ENCODE measurements at regions not wholly inside any gene's neighbourhood (a gene's known extent, or its start where the extent isn't known, plus 50 kb on each side); places are given as distances from the start of the nearest gene placed in this dataset.

GRCh38 chr4:126973201-126973600 lies 659.6 kb upstream of the INTU start:
- ChIA-PET POLR2A (no interaction called here), CTCF (no interaction called here)
- Histone ChIP-seq H3K27me3 (replicated peaks in 2 of 5; ENCODE audit: control insufficient read depth in 4 of 5, insufficient read depth in 5 of 5, low read length in 4 of 5) (no peaks in the 10 kb centered on the region), H3K36me3 (ENCODE audit: control insufficient read depth in 4 of 4, insufficient read depth in 4 of 4, low read length in 3 of 4) (no peaks in the 10 kb centered on the region), H3K4me3 (ENCODE audit: control insufficient read depth in 1 of 7, extremely low read depth in 1 of 7, insufficient read depth in 4 of 7, low read depth in 2 of 7, low read length in 6 of 7) (no peak overlapping the region), H3K9me3 (ENCODE audit: control extremely low read depth in 1 of 5, control insufficient read depth in 4 of 5, insufficient read depth in 2 of 5, low read depth in 1 of 5, low read length in 4 of 5) (peaks cover 0 to 3% (median 0%) of the 10 kb centered on the region in 5 experiments), H3K27ac (ENCODE audit: insufficient read depth in 1 of 2, low read depth in 1 of 2, low read length in 2 of 2, poor library complexity in 1 of 2, severe bottlenecking in 2 of 2) (no peak overlapping the region), H3K4me1 (ENCODE audit: control extremely low read depth in 1 of 4, control insufficient read depth in 4 of 4, insufficient read depth in 4 of 4, low read length in 3 of 4) (no peaks in the 10 kb centered on the region)
- DNase-seq: no peak
- 100% methylated on average over 1 of the region's 1 CpG for WGBS (ENCODE audit: insufficient coverage)

DNA sequence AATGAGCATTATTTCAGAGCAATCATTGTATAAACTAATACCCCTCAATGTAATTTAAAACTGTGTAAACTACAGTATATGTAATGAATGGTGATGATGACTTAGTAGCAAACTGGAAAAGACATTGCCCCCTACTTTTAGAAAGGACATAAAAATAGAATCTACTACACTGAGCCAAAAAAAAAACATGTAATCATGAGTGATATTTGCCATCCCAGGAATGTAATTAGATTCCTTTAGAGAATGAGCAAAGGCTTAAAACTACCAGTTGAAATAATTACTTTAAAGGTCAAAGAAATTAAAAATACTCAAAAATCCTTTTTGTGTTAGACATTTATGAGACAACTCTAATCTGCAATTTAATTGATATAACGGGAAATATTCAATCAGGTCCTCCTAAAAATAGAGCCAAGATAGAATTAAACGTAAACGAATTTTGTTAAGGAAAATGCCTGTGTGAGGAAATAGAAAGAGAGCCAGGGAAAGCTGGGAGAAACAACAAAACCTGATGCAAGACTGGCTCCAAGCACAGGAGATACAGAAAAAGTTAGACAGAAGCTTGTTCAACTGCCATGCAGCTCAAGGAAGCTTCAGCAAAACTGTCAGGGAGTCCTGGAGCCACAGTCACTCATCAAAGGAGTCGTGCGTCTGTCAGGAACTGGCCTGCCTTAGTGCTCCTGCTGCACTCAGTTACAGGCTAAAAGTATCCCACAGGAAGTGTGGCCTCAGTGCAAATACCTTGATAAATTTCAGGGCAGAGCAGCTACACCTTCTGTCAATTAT lies 655.7 kb upstream of the INTU start:
- Histone ChIP-seq H3K36me3 (ENCODE audit: control insufficient read depth in 4 of 4, insufficient read depth in 4 of 4, low read length in 3 of 4) (no peaks in the 10 kb centered on the region), H3K27ac (ENCODE audit: insufficient read depth in 1 of 2, low read depth in 1 of 2, low read length in 2 of 2, poor library complexity in 1 of 2, severe bottlenecking in 2 of 2) (no peak overlapping the region), H3K4me1 (ENCODE audit: control extremely low read depth in 1 of 4, control insufficient read depth in 4 of 4, insufficient read depth in 4 of 4, low read length in 3 of 4) (no peaks in the 10 kb centered on the region), H3K4me3 (ENCODE audit: control insufficient read depth in 1 of 7, extremely low read depth in 1 of 7, insufficient read depth in 4 of 7, low read depth in 2 of 7, low read length in 6 of 7) (no peak overlapping the region), H3K9me3 (ENCODE audit: control extremely low read depth in 1 of 5, control insufficient read depth in 4 of 5, insufficient read depth in 2 of 5, low read depth in 1 of 5, low read length in 4 of 5) (peaks cover 0 to 3% (median 0%) of the 10 kb centered on the region in 5 experiments), H3K27me3 (replicated peaks in 2 of 5; ENCODE audit: control insufficient read depth in 4 of 5, insufficient read depth in 5 of 5, low read length in 4 of 5) (no peaks in the 10 kb centered on the region)
- ChIA-PET CTCF (no interaction called here), POLR2A (no interaction called here)
- no peak for DNase-seq
- 60% methylated on average over 4 of the region's 5 CpGs for WGBS (ENCODE audit: insufficient coverage)

DNA sequence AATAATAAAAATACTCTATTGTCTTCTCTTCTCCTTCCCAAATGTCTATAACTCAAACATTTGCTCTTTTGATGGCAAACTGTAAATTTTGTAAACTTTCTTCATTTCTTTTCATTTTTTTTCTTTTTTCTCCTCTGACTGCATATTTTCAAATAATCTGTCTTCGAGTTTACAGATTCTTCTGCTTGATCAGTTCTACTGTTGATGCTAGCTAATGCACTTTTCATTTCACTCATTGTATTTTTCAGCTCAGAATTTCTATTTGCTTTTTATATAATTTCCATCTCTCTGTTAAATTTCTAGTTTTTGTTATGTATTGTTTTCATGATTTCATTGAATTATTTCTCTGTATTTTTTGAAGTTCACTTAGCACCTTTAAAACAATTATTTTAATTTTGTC lies 646.8 kb upstream of the INTU start:
- H3K27ac ChIP-seq (ENCODE audit: insufficient read depth in 1 of 2, low read depth in 1 of 2, low read length in 2 of 2, poor library complexity in 1 of 2, severe bottlenecking in 2 of 2): no peak overlapping the region
- CTCF ChIA-PET: no interaction called here
- no peak for DNase-seq
- no peaks in the 10 kb centered on the region for H3K4me1 ChIP-seq (ENCODE audit: control extremely low read depth in 1 of 4, control insufficient read depth in 4 of 4, insufficient read depth in 4 of 4, low read length in 3 of 4)
- H3K9me3 ChIP-seq (ENCODE audit: control extremely low read depth in 1 of 5, control insufficient read depth in 4 of 5, insufficient read depth in 2 of 5, low read depth in 1 of 5, low read length in 4 of 5): peaks cover 0 to 1% (median 0%) of the 10 kb centered on the region in 5 experiments
- no peak overlapping the region for H3K4me3 ChIP-seq (ENCODE audit: control insufficient read depth in 1 of 7, extremely low read depth in 1 of 7, insufficient read depth in 4 of 7, low read depth in 2 of 7, low read length in 6 of 7)
- 100% methylated on average over 1 of the region's 1 CpG for WGBS (ENCODE audit: insufficient coverage)
- POLR2A ChIA-PET: interaction anchor here (0.6 kb wide), 1 partner anchor 9 kb away, joined by 3 read pairs; no protein-coding TSS in a partner anchor
- no peaks in the 10 kb centered on the region for H3K27me3 ChIP-seq (replicated peaks in 2 of 5; ENCODE audit: control insufficient read depth in 4 of 5, insufficient read depth in 5 of 5, low read length in 4 of 5)
- H3K36me3 ChIP-seq (ENCODE audit: control insufficient read depth in 4 of 4, insufficient read depth in 4 of 4, low read length in 3 of 4): no peaks in the 10 kb centered on the region

DNA sequence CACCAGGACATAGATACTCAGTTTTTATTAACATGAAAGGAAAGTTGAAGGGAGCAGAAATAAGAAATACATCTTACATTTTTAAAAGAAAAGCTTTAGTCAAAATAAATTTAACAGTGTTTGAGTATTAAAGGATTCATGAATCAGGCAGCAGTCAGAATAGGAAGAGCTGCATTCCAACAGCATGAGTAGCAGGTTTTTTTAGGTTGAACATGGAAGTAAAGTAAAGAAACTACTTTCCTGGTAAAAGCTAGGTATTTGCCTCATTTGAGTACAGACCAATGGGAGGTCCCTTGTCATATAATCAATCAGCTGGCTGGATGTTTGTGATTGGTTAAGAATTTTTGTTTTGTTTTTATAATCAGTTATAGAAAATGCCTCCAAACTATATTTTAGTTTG lies 645.9 kb upstream of the INTU start:
- H3K9me3 ChIP-seq (ENCODE audit: control extremely low read depth in 1 of 5, control insufficient read depth in 4 of 5, insufficient read depth in 2 of 5, low read depth in 1 of 5, low read length in 4 of 5): peaks cover 0 to 1% (median 0%) of the 10 kb centered on the region in 5 experiments
- no peaks in the 10 kb centered on the region for H3K4me1 ChIP-seq (ENCODE audit: control extremely low read depth in 1 of 4, control insufficient read depth in 4 of 4, insufficient read depth in 4 of 4, low read length in 3 of 4)
- no peak overlapping the region for H3K4me3 ChIP-seq (ENCODE audit: control insufficient read depth in 1 of 7, extremely low read depth in 1 of 7, insufficient read depth in 4 of 7, low read depth in 2 of 7, low read length in 6 of 7)
- no peaks in the 10 kb centered on the region for H3K27me3 ChIP-seq (replicated peaks in 2 of 5; ENCODE audit: control insufficient read depth in 4 of 5, insufficient read depth in 5 of 5, low read length in 4 of 5)
- ChIA-PET CTCF (no interaction called here), POLR2A (no interaction called here)
- no peaks in the 10 kb centered on the region for H3K36me3 ChIP-seq (ENCODE audit: control insufficient read depth in 4 of 4, insufficient read depth in 4 of 4, low read length in 3 of 4)
- H3K27ac ChIP-seq (ENCODE audit: insufficient read depth in 1 of 2, low read depth in 1 of 2, low read length in 2 of 2, poor library complexity in 1 of 2, severe bottlenecking in 2 of 2): no peak overlapping the region
- no peak for DNase-seq

DNA sequence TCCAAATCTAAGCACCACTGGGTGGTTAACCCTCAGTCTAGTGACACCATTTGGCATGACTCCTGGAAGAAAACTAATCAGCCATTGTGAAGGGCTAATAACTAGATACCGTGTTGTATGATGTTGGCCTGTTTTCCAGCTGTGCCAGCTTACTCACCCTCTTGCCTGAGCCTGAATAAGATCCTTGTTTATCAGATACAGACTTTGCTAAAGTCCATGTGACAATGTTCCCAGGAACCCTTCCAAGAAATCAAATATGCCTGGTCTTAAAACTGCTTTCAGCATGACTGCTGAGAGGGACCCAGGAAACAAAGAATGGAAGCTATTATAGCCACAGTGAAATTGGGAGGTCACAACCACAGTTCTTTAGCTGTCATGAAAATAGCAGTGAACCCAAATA lies 640.8 kb upstream of the INTU start:
- Histone ChIP-seq H3K4me3 (ENCODE audit: control insufficient read depth in 1 of 7, extremely low read depth in 1 of 7, insufficient read depth in 4 of 7, low read depth in 2 of 7, low read length in 6 of 7) (no peak overlapping the region), H3K4me1 (ENCODE audit: control extremely low read depth in 1 of 4, control insufficient read depth in 4 of 4, insufficient read depth in 4 of 4, low read length in 3 of 4) (no peaks in the 10 kb centered on the region), H3K27ac (ENCODE audit: insufficient read depth in 1 of 2, low read depth in 1 of 2, low read length in 2 of 2, poor library complexity in 1 of 2, severe bottlenecking in 2 of 2) (no peak overlapping the region), H3K36me3 (ENCODE audit: control insufficient read depth in 4 of 4, insufficient read depth in 4 of 4, low read length in 3 of 4) (no peaks in the 10 kb centered on the region), H3K9me3 (ENCODE audit: control extremely low read depth in 1 of 5, control insufficient read depth in 4 of 5, insufficient read depth in 2 of 5, low read depth in 1 of 5, low read length in 4 of 5) (peaks cover 0 to 1% (median 0%) of the 10 kb centered on the region in 5 experiments), H3K27me3 (replicated peaks in 2 of 5; ENCODE audit: control insufficient read depth in 4 of 5, insufficient read depth in 5 of 5, low read length in 4 of 5) (no peaks in the 10 kb centered on the region)
- ChIA-PET POLR2A (no interaction called here), CTCF (interaction anchor here (1.0 kb wide), 1 partner anchor 9 kb away, joined by 3 read pairs; no protein-coding TSS in a partner anchor)
- DNase-seq: no peak
- 100% methylated on average over 1 of the region's 1 CpG for WGBS (ENCODE audit: insufficient coverage)

DNA sequence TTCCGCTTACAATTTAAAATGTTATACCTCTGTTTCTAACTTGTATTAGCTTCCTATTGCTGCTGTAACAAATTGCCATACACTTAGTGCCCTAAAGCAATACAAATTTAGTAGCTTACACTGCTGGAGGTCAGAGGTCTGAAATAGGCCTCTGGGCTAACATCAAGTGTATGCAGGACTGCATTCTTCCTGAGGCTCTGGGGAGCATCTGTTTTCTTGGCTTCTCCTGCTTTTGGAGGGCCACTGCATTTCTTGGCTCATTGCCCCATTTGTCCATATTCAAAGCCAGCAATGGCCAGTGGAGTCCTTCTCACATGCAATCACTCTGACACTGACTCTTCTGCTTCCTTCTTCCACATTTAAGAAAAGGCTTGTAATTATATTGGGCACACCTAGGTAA lies 639.8 kb upstream of the INTU start:
- ChIA-PET CTCF (no interaction called here), POLR2A (no interaction called here)
- DNase-seq: no peak
- no peak overlapping the region for H3K27ac ChIP-seq (ENCODE audit: insufficient read depth in 1 of 2, low read depth in 1 of 2, low read length in 2 of 2, poor library complexity in 1 of 2, severe bottlenecking in 2 of 2)
- no peak overlapping the region for H3K4me3 ChIP-seq (ENCODE audit: control insufficient read depth in 1 of 7, extremely low read depth in 1 of 7, insufficient read depth in 4 of 7, low read depth in 2 of 7, low read length in 6 of 7)
- no peaks in the 10 kb centered on the region for H3K4me1 ChIP-seq (ENCODE audit: control extremely low read depth in 1 of 4, control insufficient read depth in 4 of 4, insufficient read depth in 4 of 4, low read length in 3 of 4)
- H3K27me3 ChIP-seq (replicated peaks in 2 of 5; ENCODE audit: control insufficient read depth in 4 of 5, insufficient read depth in 5 of 5, low read length in 4 of 5): no peaks in the 10 kb centered on the region
- no peaks in the 10 kb centered on the region for H3K9me3 ChIP-seq (ENCODE audit: control extremely low read depth in 1 of 5, control insufficient read depth in 4 of 5, insufficient read depth in 2 of 5, low read depth in 1 of 5, low read length in 4 of 5)
- no peaks in the 10 kb centered on the region for H3K36me3 ChIP-seq (ENCODE audit: control insufficient read depth in 4 of 4, insufficient read depth in 4 of 4, low read length in 3 of 4)
- WGBS (ENCODE audit: insufficient coverage): no CpG with 5 or more reads among the region's 1 CpG

DNA sequence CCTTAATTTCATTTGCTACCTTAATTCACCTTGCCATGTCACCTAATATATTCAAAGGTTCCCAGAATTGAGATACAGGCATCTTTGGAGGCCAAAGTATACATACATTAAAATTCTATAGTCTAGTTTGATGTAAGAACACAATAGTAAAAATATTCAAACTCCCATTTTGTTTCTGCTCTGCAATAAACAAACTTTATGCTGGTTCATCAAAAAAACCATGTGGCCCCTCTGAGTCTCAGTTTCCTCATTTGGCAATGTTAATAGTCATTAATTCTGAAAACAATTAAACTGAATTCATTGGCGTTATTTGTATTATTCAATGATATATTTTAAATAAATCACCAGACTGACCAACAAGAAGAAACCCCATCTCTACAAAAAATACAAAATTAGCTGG lies 639.4 kb upstream of the INTU start:
- CTCF ChIA-PET: no interaction called here
- no CpG with 5 or more reads among the region's 1 CpG for WGBS (ENCODE audit: insufficient coverage)

More for the DNA sequence above, 639.4 kb upstream of the INTU start:
- Histone ChIP-seq H3K4me1 (ENCODE audit: control extremely low read depth in 1 of 4, control insufficient read depth in 4 of 4, insufficient read depth in 4 of 4, low read length in 3 of 4) (no peaks in the 10 kb centered on the region), H3K9me3 (ENCODE audit: control extremely low read depth in 1 of 5, control insufficient read depth in 4 of 5, insufficient read depth in 2 of 5, low read depth in 1 of 5, low read length in 4 of 5) (no peaks in the 10 kb centered on the region), H3K27me3 (replicated peaks in 2 of 5; ENCODE audit: control insufficient read depth in 4 of 5, insufficient read depth in 5 of 5, low read length in 4 of 5) (no peaks in the 10 kb centered on the region), H3K27ac (ENCODE audit: insufficient read depth in 1 of 2, low read depth in 1 of 2, low read length in 2 of 2, poor library complexity in 1 of 2, severe bottlenecking in 2 of 2) (no peak overlapping the region), H3K36me3 (ENCODE audit: control insufficient read depth in 4 of 4, insufficient read depth in 4 of 4, low read length in 3 of 4) (no peaks in the 10 kb centered on the region), H3K4me3 (ENCODE audit: control insufficient read depth in 1 of 7, extremely low read depth in 1 of 7, insufficient read depth in 4 of 7, low read depth in 2 of 7, low read length in 6 of 7) (no peak overlapping the region)
- POLR2A ChIA-PET: no interaction called here
- no peak for DNase-seq
